ENCODE measurements at regions not wholly inside any gene's neighbourhood (a gene's known extent, or its start where the extent isn't known, plus 50 kb on each side); places are given as distances from the start of the nearest gene placed in this dataset.

DNA sequence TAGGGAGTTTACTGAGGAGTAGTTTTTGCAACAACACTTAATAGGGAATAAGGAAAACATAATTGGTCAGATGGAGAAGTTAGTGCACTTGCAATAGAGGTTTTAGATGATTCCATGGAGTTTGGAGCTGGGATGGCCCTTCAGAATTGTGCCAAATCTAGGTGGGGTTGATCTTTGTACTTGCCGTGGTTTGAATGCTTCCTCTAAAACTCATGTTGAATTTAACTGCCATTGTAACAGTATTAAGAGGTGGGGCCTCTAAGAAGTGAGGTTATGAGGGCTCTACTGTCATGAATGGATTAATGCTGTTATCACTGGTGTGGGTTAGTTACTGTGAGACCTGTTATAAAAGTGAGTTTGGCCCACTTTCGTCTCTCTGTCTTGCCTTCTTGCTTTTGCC, 94.4 kb upstream of the BOD1L1 start:
- no peak for TF ChIP-seq RFX5 (IDR thresholded peaks at IDR 0.05; ENCODE audit: low read length)
- TF ChIP-seq, protein P1, sequence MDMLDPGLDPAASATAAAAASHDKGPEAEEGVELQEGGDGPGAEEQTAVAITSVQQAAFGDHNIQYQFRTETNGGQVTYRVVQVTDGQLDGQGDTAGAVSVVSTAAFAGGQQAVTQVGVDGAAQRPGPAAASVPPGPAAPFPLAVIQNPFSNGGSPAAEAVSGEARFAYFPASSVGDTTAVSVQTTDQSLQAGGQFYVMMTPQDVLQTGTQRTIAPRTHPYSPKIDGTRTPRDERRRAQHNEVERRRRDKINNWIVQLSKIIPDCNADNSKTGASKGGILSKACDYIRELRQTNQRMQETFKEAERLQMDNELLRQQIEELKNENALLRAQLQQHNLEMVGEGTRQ (IDR thresholded peaks at IDR 0.05; ENCODE audit: borderline replicate concordance, low read depth, low read length), result no peak

Data from SK-N-SH (cell line).